Esophagus muscularis mucosa (tissue), 4 donors: ENCODE measurements at regions not wholly inside any gene's neighbourhood (a gene's known extent, or its start where the extent isn't known, plus 50 kb on each side); places are given as distances from the start of the nearest gene placed in this dataset.

Experiments
- EP300 ChIP-seq: sonication (generic); formaldehyde crosslinking; IDR thresholded peaks from one replicate; pipeline ENCODE4 v1.6.1; 2017; ENCODE audit warnings: antibody characterized with exemption
- POLR2A ChIP-seq: fragments of 450-650 bp; IDR thresholded peaks from one replicate; pipeline ENCODE4 v1.6.1; 2017; ENCODE audit warnings: antibody characterized with exemption, moderate library complexity, mild to moderate bottlenecking, low read depth
- TF ChIP-seq, protein P1 (sequence below), 3 experiments: fragments of 200-600 bp in 2 of 3; fragments of 450-650 bp in 1 of 3; sonication (generic) in 2 of 3; IDR thresholded peaks; one replicate each; pipeline ENCODE4 v1.5.1; 2017 to 2019; ENCODE audit warnings: antibody characterized with exemption in 3 of 3, mild to moderate bottlenecking in 2 of 3, moderate library complexity in 1 of 3

DNA sequence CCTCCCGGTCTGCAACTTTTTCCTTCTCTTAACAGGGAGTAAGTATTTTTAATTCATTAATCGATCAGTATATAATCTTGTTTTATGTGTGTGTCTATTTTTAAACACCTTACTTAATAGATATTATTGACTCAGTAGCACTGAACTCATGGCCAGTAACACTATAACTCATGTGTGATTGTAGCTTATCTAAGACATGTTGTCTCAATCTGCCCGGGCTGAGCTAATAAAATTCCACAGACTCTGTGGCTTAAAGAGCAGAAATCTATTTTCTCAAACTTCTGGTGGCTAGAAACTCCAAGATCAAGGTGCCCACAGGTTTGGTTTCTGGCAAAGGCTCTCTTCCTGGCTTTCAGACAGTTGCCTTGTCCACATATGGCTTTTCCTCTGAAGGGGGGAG, 68.8 kb upstream of the TNFAIP3 start:
- TF ChIP-seq, protein P1, sequence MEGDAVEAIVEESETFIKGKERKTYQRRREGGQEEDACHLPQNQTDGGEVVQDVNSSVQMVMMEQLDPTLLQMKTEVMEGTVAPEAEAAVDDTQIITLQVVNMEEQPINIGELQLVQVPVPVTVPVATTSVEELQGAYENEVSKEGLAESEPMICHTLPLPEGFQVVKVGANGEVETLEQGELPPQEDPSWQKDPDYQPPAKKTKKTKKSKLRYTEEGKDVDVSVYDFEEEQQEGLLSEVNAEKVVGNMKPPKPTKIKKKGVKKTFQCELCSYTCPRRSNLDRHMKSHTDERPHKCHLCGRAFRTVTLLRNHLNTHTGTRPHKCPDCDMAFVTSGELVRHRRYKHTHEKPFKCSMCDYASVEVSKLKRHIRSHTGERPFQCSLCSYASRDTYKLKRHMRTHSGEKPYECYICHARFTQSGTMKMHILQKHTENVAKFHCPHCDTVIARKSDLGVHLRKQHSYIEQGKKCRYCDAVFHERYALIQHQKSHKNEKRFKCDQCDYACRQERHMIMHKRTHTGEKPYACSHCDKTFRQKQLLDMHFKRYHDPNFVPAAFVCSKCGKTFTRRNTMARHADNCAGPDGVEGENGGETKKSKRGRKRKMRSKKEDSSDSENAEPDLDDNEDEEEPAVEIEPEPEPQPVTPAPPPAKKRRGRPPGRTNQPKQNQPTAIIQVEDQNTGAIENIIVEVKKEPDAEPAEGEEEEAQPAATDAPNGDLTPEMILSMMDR (IDR thresholded peaks at IDR 0.05), result no peak
- no peak for TF ChIP-seq EP300
- TF ChIP-seq POLR2A, result no peak
